ENCODE measurements at regions not wholly inside any gene's neighbourhood (a gene's known extent, or its start where the extent isn't known, plus 50 kb on each side); places are given as distances from the start of the nearest gene placed in this dataset.
A peak's percentile ranks its signal among the peaks of the same experiment; 100 is the strongest.

GRCh38 chr1:119226913-119227312 lies 86.5 kb upstream of the WARS2 start:
- TF ChIP-seq, protein P1, sequence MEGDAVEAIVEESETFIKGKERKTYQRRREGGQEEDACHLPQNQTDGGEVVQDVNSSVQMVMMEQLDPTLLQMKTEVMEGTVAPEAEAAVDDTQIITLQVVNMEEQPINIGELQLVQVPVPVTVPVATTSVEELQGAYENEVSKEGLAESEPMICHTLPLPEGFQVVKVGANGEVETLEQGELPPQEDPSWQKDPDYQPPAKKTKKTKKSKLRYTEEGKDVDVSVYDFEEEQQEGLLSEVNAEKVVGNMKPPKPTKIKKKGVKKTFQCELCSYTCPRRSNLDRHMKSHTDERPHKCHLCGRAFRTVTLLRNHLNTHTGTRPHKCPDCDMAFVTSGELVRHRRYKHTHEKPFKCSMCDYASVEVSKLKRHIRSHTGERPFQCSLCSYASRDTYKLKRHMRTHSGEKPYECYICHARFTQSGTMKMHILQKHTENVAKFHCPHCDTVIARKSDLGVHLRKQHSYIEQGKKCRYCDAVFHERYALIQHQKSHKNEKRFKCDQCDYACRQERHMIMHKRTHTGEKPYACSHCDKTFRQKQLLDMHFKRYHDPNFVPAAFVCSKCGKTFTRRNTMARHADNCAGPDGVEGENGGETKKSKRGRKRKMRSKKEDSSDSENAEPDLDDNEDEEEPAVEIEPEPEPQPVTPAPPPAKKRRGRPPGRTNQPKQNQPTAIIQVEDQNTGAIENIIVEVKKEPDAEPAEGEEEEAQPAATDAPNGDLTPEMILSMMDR (IDR thresholded peaks at IDR 0.05; ENCODE audit: low read depth, low read length) = no peak
- no peak overlapping the region for H3K4me3 ChIP-seq (replicated peaks in 1 of 2; ENCODE audit: low read depth in 2 of 2, low read length in 2 of 2)
- DNase-seq (ENCODE audit: low read depth in 2 of 2) = peak in 1 of 2 donors; percentile 32

DNA sequence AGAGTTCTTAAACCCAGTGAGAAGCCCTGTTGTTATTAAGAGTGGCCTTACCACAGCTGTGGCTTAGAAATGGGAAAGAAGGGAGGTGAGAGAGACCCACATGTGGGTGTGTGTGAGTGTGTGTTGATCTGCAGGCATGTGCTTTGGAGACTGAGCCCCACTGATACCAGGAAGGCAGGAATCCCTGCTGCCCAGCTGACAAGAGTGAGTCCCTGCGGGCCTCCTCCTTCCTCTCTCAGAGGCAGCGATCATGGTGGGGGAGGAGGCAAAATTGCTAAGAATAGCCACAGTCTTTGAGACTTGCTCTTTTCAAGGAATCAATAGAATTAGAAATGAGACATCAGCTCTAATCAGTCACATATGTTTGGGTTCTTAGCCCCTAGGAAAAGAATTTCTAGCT lies 87.0 kb upstream of the WARS2 start:
- H3K4me3 ChIP-seq (replicated peaks in 1 of 2; ENCODE audit: low read depth in 2 of 2, low read length in 2 of 2) = no peak overlapping the region
- TF ChIP-seq, protein P1 (IDR thresholded peaks at IDR 0.05; ENCODE audit: low read depth, low read length) = no peak
- peak in 1 of 2 donors; percentile 9 for DNase-seq (ENCODE audit: low read depth in 2 of 2)

GRCh38 chr1:119228335-119229080 lies 88.1 kb upstream of the WARS2 start:
- no peak overlapping the region for H3K4me3 ChIP-seq (replicated peaks in 1 of 2; ENCODE audit: low read depth in 2 of 2, low read length in 2 of 2)
- no peak for DNase-seq (ENCODE audit: low read depth in 2 of 2)
- TF ChIP-seq, protein P1 (IDR thresholded peaks at IDR 0.05; ENCODE audit: low read depth, low read length) = no peak

DNA sequence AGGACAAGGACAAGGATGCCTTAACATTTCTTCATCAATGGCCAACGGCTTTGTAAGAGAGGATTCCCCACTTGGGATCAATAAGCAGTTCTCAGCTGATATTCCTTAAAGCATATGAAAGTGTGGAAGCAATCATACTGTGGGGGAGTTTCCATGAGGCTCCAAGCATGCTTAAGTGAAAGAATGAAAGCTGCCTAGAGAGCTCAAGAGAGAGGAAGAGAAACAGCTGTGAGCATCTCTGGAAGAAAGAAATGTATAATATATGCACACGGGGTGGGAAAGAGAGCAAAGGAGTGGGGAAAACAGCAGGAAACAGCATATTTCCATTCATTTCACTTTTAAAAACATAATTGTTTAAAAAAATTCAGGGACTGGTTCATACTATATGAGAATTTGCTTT lies 94.7 kb upstream of the WARS2 start:
- no peak for DNase-seq (ENCODE audit: low read depth in 2 of 2)
- TF ChIP-seq, protein P1 (IDR thresholded peaks at IDR 0.05; ENCODE audit: low read depth, low read length) = no peak
- H3K4me3 ChIP-seq (replicated peaks in 1 of 2; ENCODE audit: low read depth in 2 of 2, low read length in 2 of 2) = no peak overlapping the region

GRCh38 chr1:119245881-119246280 lies 105.4 kb upstream of the WARS2 start:
- TF ChIP-seq, protein P1 (IDR thresholded peaks at IDR 0.05; ENCODE audit: low read depth, low read length) = no peak
- DNase-seq (ENCODE audit: low read depth in 2 of 2) = no peak
- H3K4me3 ChIP-seq (replicated peaks in 1 of 2; ENCODE audit: low read depth in 2 of 2, low read length in 2 of 2) = no peak overlapping the region

- no peak for DNase-seq (ENCODE audit: low read depth in 2 of 2)
- H3K4me3 ChIP-seq (replicated peaks in 1 of 2; ENCODE audit: low read depth in 2 of 2, low read length in 2 of 2) = no peak overlapping the region
- TF ChIP-seq, protein P1 (IDR thresholded peaks at IDR 0.05; ENCODE audit: low read depth, low read length) = no peak
Observed at GRCh38 chr1:119249283-119249682, 108.8 kb upstream of the WARS2 start.

- no peak for DNase-seq (ENCODE audit: low read depth in 2 of 2)
- H3K4me3 ChIP-seq (replicated peaks in 1 of 2; ENCODE audit: low read depth in 2 of 2, low read length in 2 of 2) = no peak overlapping the region
- TF ChIP-seq, protein P1 (IDR thresholded peaks at IDR 0.05; ENCODE audit: low read depth, low read length) = no peak
Observed at GRCh38 chr1:119250299-119250698, 109.8 kb upstream of the WARS2 start.
